ENCODE measurements at regions not wholly inside any gene's neighbourhood (a gene's known extent, or its start where the extent isn't known, plus 50 kb on each side); places are given as distances from the start of the nearest gene placed in this dataset.
"Not testable (repeated sequence)": the region's sequence is repeated elsewhere in the genome, so short reads cannot be mapped to it uniquely, and the experiment has no call there.

GRCh38 chr1:189121941-189122340 is 1355.7 kb downstream of the BRINP3 start:
- H3K4me2 ChIP-seq (ENCODE audit: low read length), result no peak overlapping the region
- H3K9me3 ChIP-seq (ENCODE audit: low read length), result no peaks in the 10 kb centered on the region

DNA sequence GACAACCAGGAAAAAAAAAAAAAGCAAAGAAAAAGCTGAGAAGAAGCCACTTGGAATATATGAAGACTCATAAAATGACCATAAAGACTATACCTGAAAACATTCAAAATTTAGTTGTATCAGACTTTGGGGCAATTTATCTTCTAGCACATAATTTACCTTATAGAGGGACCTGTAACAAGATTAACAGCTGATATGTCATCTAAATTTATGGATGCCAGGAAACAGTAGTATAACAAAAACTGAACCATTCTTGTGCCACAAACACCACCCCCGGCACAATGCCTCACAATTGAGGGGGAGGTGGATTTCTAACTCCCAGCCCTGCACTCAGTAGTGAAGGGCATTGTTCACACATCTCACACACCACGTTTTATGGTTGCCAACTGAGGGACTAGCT is 1352.0 kb downstream of the BRINP3 start:
- TF ChIP-seq CTCF (IDR thresholded peaks at IDR 0.05; ENCODE audit: low read length) (no peak), EZH2 (IDR thresholded peaks at IDR 0.05; ENCODE audit: borderline replicate concordance, low read length) (no peak)
- Histone ChIP-seq H3K4me1 (ENCODE audit: insufficient read depth, low read length, severe bottlenecking) (no peaks in the 10 kb centered on the region), H3K9me2 (ENCODE audit: low read depth, low read length) (no peaks in the 10 kb centered on the region), H3K4me2 (ENCODE audit: low read length) (no peak overlapping the region), H3K9ac (ENCODE audit: low read length) (no peak overlapping the region), H3K4me3 (ENCODE audit: low read depth, low read length, poor library complexity, severe bottlenecking) (no peak overlapping the region), H4K20me1 (ENCODE audit: insufficient read depth, low read length) (no peaks in the 10 kb centered on the region), H3K36me3 (ENCODE audit: insufficient read depth, low read length) (no peaks in the 10 kb centered on the region), H3F3A (ENCODE audit: insufficient read depth, low read length) (no peaks in the 10 kb centered on the region), H3K79me2 (ENCODE audit: insufficient read depth, low read length) (no peaks in the 10 kb centered on the region), H2AFZ (ENCODE audit: low read length) (no peak overlapping the region), H3K9me3 (ENCODE audit: low read length) (no peaks in the 10 kb centered on the region), H3K27ac (ENCODE audit: low read depth, low read length, poor library complexity, severe bottlenecking) (no peak overlapping the region), H3K27me3 (ENCODE audit: insufficient read depth, low read length) (no peaks in the 10 kb centered on the region)

More at GRCh38 chr1:189121941-189122340, 1355.7 kb downstream of the BRINP3 start:
- no peaks in the 10 kb centered on the region for H3K79me2 ChIP-seq (ENCODE audit: insufficient read depth, low read length)
- H3K9me2 ChIP-seq (ENCODE audit: low read depth, low read length), result no peaks in the 10 kb centered on the region
- no peak overlapping the region for H3K4me3 ChIP-seq (ENCODE audit: low read depth, low read length, poor library complexity, severe bottlenecking)
- no peaks in the 10 kb centered on the region for H3K36me3 ChIP-seq (ENCODE audit: insufficient read depth, low read length)
- H3K27ac ChIP-seq (ENCODE audit: low read depth, low read length, poor library complexity, severe bottlenecking), result no peak overlapping the region
- no peaks in the 10 kb centered on the region for H4K20me1 ChIP-seq (ENCODE audit: insufficient read depth, low read length)
- no peaks in the 10 kb centered on the region for H3K4me1 ChIP-seq (ENCODE audit: insufficient read depth, low read length, severe bottlenecking)
- H3K27me3 ChIP-seq (ENCODE audit: insufficient read depth, low read length), result no peaks in the 10 kb centered on the region
- H2AFZ ChIP-seq (ENCODE audit: low read length), result no peak overlapping the region
- TF ChIP-seq CTCF (IDR thresholded peaks at IDR 0.05; ENCODE audit: low read length) (no peak), EZH2 (IDR thresholded peaks at IDR 0.05; ENCODE audit: borderline replicate concordance, low read length) (no peak)
- no peak overlapping the region for H3K9ac ChIP-seq (ENCODE audit: low read length)
- H3F3A ChIP-seq (ENCODE audit: insufficient read depth, low read length), result no peaks in the 10 kb centered on the region

- H2AFZ ChIP-seq (ENCODE audit: low read length), result no peak overlapping the region
- no peak overlapping the region for H3K4me3 ChIP-seq (ENCODE audit: low read depth, low read length, poor library complexity, severe bottlenecking)
- no peaks in the 10 kb centered on the region for H3K9me3 ChIP-seq (ENCODE audit: low read length)
- H3K4me2 ChIP-seq (ENCODE audit: low read length), result no peak overlapping the region
- no peaks in the 10 kb centered on the region for H3K9me2 ChIP-seq (ENCODE audit: low read depth, low read length)
- no peak overlapping the region for H3K9ac ChIP-seq (ENCODE audit: low read length)
- H3K79me2 ChIP-seq (ENCODE audit: insufficient read depth, low read length), result no peaks in the 10 kb centered on the region
- no peaks in the 10 kb centered on the region for H3K27me3 ChIP-seq (ENCODE audit: insufficient read depth, low read length)
- no peaks in the 10 kb centered on the region for H3K4me1 ChIP-seq (ENCODE audit: insufficient read depth, low read length, severe bottlenecking)
- no peaks in the 10 kb centered on the region for H4K20me1 ChIP-seq (ENCODE audit: insufficient read depth, low read length)
- no peak overlapping the region for H3K27ac ChIP-seq (ENCODE audit: low read depth, low read length, poor library complexity, severe bottlenecking)
- no peaks in the 10 kb centered on the region for H3K36me3 ChIP-seq (ENCODE audit: insufficient read depth, low read length)
- no peak for TF ChIP-seq CTCF (IDR thresholded peaks at IDR 0.05; ENCODE audit: low read length)
- no peak for TF ChIP-seq EZH2 (IDR thresholded peaks at IDR 0.05; ENCODE audit: borderline replicate concordance, low read length)
- H3F3A ChIP-seq (ENCODE audit: insufficient read depth, low read length), result no peaks in the 10 kb centered on the region
Measured at GRCh38 chr1:189131576-189131975, 1346.1 kb downstream of the BRINP3 start.

- H3K27ac ChIP-seq (ENCODE audit: low read depth, low read length, poor library complexity, severe bottlenecking); H3K9me3 ChIP-seq (ENCODE audit: low read length); H2AFZ ChIP-seq (ENCODE audit: low read length); H4K20me1 ChIP-seq (ENCODE audit: insufficient read depth, low read length); H3K27me3 ChIP-seq (ENCODE audit: insufficient read depth, low read length); H3F3A ChIP-seq (ENCODE audit: insufficient read depth, low read length); H3K9me2 ChIP-seq (ENCODE audit: low read depth, low read length); H3K36me3 ChIP-seq (ENCODE audit: insufficient read depth, low read length); H3K4me1 ChIP-seq (ENCODE audit: insufficient read depth, low read length, severe bottlenecking); H3K79me2 ChIP-seq (ENCODE audit: insufficient read depth, low read length); H3K4me2 ChIP-seq (ENCODE audit: low read length); H3K9ac ChIP-seq (ENCODE audit: low read length); H3K4me3 ChIP-seq (ENCODE audit: low read depth, low read length, poor library complexity, severe bottlenecking): not testable (repeated sequence)
Measured at GRCh38 chr1:189139748-189140147, 1337.9 kb downstream of the BRINP3 start.
